Ectodermal cell (in vitro differentiated cells): ENCODE measurements at regions not wholly inside any gene's neighbourhood (a gene's known extent, or its start where the extent isn't known, plus 50 kb on each side); places are given as distances from the start of the nearest gene placed in this dataset.

ENCODE experiments used
- H3K27ac ChIP-seq: 2 replicates; pipeline ENCODE4 v1.7.0; 2013; ENCODE audit warnings: mild to moderate bottlenecking, low read depth, low read length; ENCODE audit not compliant: insufficient read depth, poor library complexity, severe bottlenecking
- H3K27me3 ChIP-seq: 2 replicates; pipeline ENCODE4 v1.7.0; 2013; ENCODE audit warnings: mild to moderate bottlenecking, low read length; ENCODE audit not compliant: insufficient read depth, control insufficient read depth, poor library complexity, severe bottlenecking
- H3K36me3 ChIP-seq: one replicate; pipeline ENCODE4 v1.7.0; 2013; ENCODE audit warnings: low read length; ENCODE audit not compliant: control insufficient read depth, insufficient read depth
- H3K4me1 ChIP-seq: one replicate; pipeline ENCODE4 v1.7.0; 2013; ENCODE audit warnings: low read length; ENCODE audit not compliant: control insufficient read depth, insufficient read depth
- H3K4me3 ChIP-seq: 2 replicates; pipeline ENCODE4 v1.7.0; 2013; ENCODE audit warnings: low read depth, low read length, control low read depth; ENCODE audit not compliant: insufficient read depth
- H3K9me3 ChIP-seq: 2 replicates; pipeline ENCODE4 v1.7.0; 2013; ENCODE audit warnings: mild to moderate bottlenecking, low read length, moderate library complexity; ENCODE audit not compliant: control insufficient read depth
- WGBS, 2 experiments: methylation state at CpG; one replicate each; pipeline ENCODE4 v1.1.7; 2013; ENCODE audit warnings: missing lambda C conversion rate in 2 of 2; 5-methylcytosine and 5-hydroxymethylcytosine counted together

- no peaks in the 10 kb centered on the region for H3K27me3 ChIP-seq
- no peaks in the 10 kb centered on the region for H3K4me1 ChIP-seq
- H3K4me3 ChIP-seq, result no peak overlapping the region
- no peak overlapping the region for H3K27ac ChIP-seq
- WGBS, 2 experiments, result 89 to 93% methylated on average over 7 of the region's 7 CpGs
- H3K36me3 ChIP-seq, result no peaks in the 10 kb centered on the region
- no peaks in the 10 kb centered on the region for H3K9me3 ChIP-seq
Measured at GRCh38 chr4:156558373-156559025, 413.1 kb downstream of the PDGFC start.

DNA sequence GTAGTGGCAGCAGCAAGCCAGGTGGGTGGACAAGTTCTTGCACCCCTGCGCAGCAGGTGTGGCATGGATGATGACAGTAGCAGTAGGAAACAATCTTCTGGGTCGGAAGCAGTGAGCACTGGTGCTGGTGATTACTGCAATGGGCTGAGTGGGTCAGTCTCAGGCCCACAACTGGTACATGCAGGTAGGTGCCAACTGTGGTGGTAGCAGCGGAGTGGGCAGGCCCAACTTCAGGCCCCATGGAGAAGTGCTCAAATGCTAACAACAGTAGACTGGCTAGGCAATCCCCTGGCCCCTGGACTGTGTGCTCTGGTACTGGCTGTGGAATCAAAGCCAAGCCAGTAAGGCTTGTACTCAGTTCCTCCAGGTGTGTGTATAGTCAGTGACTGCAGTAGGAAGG lies 413.7 kb downstream of the PDGFC start:
- H3K27ac ChIP-seq, result no peak overlapping the region
- no peaks in the 10 kb centered on the region for H3K9me3 ChIP-seq
- 95 to 96% methylated on average over 3 of the region's 3 CpGs for WGBS, 2 experiments
- no peaks in the 10 kb centered on the region for H3K4me1 ChIP-seq
- H3K27me3 ChIP-seq, result no peaks in the 10 kb centered on the region
- H3K36me3 ChIP-seq, result no peaks in the 10 kb centered on the region
- no peak overlapping the region for H3K4me3 ChIP-seq

- H3K27me3 ChIP-seq, result no peaks in the 10 kb centered on the region
- no peak overlapping the region for H3K4me3 ChIP-seq
- no peak overlapping the region for H3K27ac ChIP-seq
- 100% methylated on average over 1 of the region's 1 CpG; no CpG with 5 or more reads in 1 of the 2 experiments for WGBS, 2 experiments
- H3K9me3 ChIP-seq, result no peaks in the 10 kb centered on the region
- H3K4me1 ChIP-seq, result no peaks in the 10 kb centered on the region
- H3K36me3 ChIP-seq, result no peaks in the 10 kb centered on the region
Measured at GRCh38 chr4:156556336-156556735, 415.3 kb downstream of the PDGFC start.

GRCh38 chr4:156553659-156554058 lies 417.9 kb downstream of the PDGFC start:
- WGBS, 2 experiments, result 86% methylated on average over 1 of the region's 1 CpG; no CpG with 5 or more reads in 1 of the 2 experiments
- Histone ChIP-seq H3K4me3 (no peak overlapping the region), H3K4me1 (no peaks in the 10 kb centered on the region), H3K27ac (no peak overlapping the region), H3K36me3 (no peaks in the 10 kb centered on the region), H3K27me3 (no peaks in the 10 kb centered on the region), H3K9me3 (no peaks in the 10 kb centered on the region)

- WGBS, 2 experiments, result 80 to 97% methylated on average over 1 to 2 of the region's 2 CpGs
- H3K27ac ChIP-seq, result no peak overlapping the region
- H3K9me3 ChIP-seq, result no peaks in the 10 kb centered on the region
- no peaks in the 10 kb centered on the region for H3K27me3 ChIP-seq
- no peaks in the 10 kb centered on the region for H3K36me3 ChIP-seq
- H3K4me3 ChIP-seq, result no peak overlapping the region
- no peaks in the 10 kb centered on the region for H3K4me1 ChIP-seq
Measured at GRCh38 chr4:156547891-156548290, 423.7 kb downstream of the PDGFC start.

DNA sequence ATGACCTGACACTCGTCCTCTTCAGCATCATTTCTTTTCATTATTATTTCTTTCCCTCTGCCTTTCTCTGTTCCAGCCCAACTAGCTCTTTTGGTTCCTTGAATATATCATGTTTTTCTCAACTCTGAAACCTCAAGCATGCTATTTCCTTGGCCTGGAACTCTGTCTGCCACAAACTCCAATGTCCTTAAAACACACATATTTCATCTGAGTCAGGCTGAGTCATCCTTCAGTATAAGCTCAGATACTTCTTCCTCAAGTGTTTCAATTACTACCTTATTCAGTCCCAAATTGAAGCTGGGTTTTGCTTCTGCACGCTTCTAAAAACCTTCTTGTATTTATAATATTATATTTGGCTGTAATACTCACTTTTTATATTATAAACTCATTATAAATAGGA lies 424.2 kb downstream of the PDGFC start:
- Histone ChIP-seq H3K9me3 (no peaks in the 10 kb centered on the region), H3K27me3 (no peaks in the 10 kb centered on the region), H3K36me3 (no peaks in the 10 kb centered on the region), H3K4me3 (no peak overlapping the region), H3K4me1 (no peaks in the 10 kb centered on the region), H3K27ac (no peak overlapping the region)
- 79 to 86% methylated on average over 1 of the region's 2 CpGs for WGBS, 2 experiments

- Histone ChIP-seq H3K4me3 (no peak overlapping the region), H3K4me1 (no peaks in the 10 kb centered on the region), H3K36me3 (no peaks in the 10 kb centered on the region), H3K27me3 (no peaks in the 10 kb centered on the region), H3K27ac (no peak overlapping the region), H3K9me3 (no peaks in the 10 kb centered on the region)
- 64 to 88% methylated on average over 2 of the region's 2 CpGs for WGBS, 2 experiments
Measured at GRCh38 chr4:156545003-156545785, 426.4 kb downstream of the PDGFC start.

DNA sequence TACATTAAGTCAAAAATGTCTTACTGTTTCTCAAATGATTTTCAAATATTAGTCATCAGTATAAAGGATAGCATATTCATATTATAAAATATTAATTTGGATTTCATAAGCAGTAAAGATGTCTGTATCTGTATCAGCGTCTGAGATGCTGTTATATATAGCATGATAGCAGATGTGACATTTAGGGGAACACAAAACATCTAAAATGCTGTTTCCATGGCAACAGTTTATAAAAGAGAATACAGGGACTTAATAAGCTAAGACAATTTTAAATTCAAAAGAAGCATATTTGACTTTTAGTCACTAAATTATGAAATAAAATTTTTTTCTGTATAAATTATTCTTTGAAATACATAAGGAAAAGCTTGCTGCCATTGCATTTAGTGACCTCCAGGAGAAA lies 432.2 kb downstream of the PDGFC start:
- no peak overlapping the region for H3K4me3 ChIP-seq
- 89 to 100% methylated on average over 1 of the region's 1 CpG for WGBS, 2 experiments
- H3K27ac ChIP-seq, result no peak overlapping the region
- H3K36me3 ChIP-seq, result no peaks in the 10 kb centered on the region
- H3K9me3 ChIP-seq, result no peaks in the 10 kb centered on the region
- no peaks in the 10 kb centered on the region for H3K27me3 ChIP-seq
- H3K4me1 ChIP-seq, result no peaks in the 10 kb centered on the region

GRCh38 chr4:156538651-156539257 lies 432.8 kb downstream of the PDGFC start:
- Histone ChIP-seq H3K4me1 (no peaks in the 10 kb centered on the region), H3K27ac (no peak overlapping the region), H3K4me3 (no peak overlapping the region), H3K36me3 (no peaks in the 10 kb centered on the region), H3K27me3 (no peaks in the 10 kb centered on the region), H3K9me3 (no peaks in the 10 kb centered on the region)
- 100% methylated on average over 1 of the region's 1 CpG for WGBS, 2 experiments

DNA sequence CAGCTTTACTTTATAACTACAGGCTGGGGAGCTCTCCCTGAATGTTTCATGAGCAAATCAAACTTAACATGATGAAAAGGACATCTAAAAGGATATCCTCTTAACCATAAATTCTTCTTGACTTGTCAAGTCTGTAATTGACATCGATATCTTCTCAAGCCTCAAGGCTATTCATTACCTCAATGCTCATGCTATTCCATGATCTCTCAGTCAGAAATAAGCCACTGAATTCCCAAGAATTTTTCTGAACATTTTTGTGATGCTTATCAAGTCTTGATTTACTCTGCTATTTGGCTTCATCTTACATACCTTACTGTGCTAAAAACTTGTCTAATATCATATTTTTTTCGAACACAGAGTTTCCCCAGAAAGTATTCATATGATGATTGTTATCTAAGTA lies 433.4 kb downstream of the PDGFC start:
- H3K9me3 ChIP-seq, result no peaks in the 10 kb centered on the region
- no peaks in the 10 kb centered on the region for H3K4me1 ChIP-seq
- 90 to 95% methylated on average over 1 of the region's 2 CpGs for WGBS, 2 experiments
- H3K27me3 ChIP-seq, result no peaks in the 10 kb centered on the region
- no peak overlapping the region for H3K27ac ChIP-seq
- no peaks in the 10 kb centered on the region for H3K36me3 ChIP-seq
- no peak overlapping the region for H3K4me3 ChIP-seq
